ENCODE measurements at regions not wholly inside any gene's neighbourhood (a gene's known extent, or its start where the extent isn't known, plus 50 kb on each side); places are given as distances from the start of the nearest gene placed in this dataset.
"Not testable (repeated sequence)": the region's sequence is repeated elsewhere in the genome, so short reads cannot be mapped to it uniquely, and the experiment has no call there.

DNA sequence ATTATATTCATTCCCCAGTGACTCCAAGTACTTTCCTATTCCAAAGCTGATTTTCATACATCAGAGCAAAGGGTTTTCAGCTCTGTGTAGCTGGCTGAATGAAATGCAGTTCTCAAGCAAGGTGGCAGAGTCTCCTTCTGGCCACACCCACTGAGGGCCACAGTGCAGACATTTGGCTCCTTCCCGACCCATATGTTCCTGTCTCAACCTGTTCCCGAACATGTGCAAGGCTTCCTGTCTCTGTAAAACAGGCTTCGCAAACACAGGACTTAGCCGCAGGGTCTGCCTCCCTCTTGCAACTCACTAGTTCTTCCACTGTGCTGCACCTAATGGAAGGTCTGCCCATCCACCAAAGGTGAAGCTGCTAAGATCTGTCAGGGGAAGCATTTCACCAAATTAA is 249.2 kb downstream of the MID1IP1 start:
- DNase-seq = no peak

DNA sequence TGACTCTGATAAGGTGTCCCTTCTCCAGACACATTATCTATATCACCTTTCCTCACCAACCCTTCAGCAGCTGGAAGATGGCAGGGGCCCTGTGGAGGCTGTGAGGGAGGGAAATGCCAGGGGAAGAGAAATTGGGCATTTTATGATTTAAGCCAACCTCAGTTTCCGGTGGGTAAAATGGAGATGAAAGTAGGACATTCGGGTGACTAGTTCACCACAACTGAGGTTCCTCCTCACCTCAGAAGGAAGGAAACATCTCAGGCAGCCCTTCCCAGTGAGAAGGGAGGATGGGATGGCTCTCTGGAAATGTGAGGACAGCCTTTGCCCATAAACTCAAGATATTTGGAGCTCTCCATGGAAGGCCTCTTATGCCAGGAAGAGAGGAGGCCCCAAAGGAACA is 251.5 kb downstream of the MID1IP1 start:
- no peak for DNase-seq

DNA sequence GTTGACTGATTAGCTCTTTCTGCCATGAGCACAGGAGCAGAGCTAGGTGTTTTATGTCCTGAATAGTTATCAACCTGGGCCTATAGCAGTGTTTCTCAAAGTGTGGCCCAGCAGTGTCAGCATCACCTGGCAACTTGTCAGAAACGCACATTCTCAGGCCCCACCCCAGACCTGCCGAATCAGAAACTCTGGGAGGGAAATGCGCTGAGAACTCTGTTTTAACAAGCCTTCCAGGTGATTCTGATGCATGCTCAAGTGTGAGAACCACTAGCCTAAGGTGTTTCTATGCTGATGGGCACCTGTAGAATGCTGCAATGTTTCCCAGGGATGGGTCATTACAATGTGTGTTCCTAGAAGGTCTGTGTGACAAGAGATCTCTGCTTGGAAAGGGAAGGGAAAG is 257.5 kb downstream of the MID1IP1 start:
- DNase-seq = no peak

DNA sequence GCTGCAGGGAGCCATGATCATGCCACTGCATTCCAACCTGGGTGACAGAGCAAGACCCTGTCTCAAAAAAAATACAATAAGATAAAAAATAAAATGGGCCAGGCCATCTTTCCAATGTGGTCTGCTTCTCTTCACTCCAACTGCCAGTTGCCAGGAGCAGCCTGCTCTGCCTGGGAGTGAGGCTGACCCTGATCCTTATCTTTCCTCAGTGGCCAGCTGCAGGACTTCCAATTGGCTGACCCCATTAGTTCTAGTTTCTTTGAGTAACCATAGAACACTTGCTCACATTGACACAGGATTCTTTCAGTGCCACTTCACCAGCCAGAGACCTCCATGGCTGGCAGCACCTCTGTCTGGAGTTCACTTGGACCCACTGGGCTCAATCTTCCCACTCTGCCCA is 258.6 kb downstream of the MID1IP1 start:
- DNase-seq = no peak

DNA sequence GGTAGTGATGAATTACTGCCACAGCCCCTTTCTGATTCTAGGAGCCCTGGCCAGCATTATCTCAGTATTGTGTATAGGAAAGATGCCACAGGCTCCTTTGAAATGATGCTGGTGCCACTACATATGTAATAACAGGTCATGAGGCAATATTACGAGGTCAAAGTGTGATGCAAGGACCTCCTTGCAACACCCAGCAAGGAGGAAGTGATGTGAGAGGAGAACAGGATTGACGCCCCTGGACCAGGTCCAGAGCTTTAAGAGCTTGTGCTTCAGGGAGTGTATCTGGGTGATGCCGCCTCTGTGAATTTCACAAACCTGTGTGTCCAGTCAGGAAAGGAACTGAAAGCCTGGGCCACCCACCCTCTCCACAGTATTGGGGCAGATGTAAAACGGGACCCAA is 261.8 kb downstream of the MID1IP1 start:
- no peak for DNase-seq

DNA sequence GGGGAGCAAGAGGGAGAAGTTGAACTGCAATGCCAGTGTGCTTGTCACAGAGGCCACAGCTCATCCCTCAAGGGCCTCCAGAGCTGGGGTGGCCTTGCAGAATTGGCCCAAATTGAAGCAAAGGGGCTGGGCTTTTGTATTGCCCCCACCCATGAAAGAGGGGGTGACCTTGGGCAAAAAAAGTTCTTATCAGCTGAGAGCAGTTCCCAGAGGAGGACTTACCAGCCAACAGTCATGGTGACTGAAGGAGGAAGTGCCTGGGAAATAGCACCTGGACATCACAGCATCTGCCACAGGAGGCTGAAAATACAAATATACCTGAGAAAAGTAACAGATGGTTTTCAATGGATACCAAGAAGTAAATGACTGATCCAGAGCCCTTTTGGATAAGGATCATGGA is 262.4 kb downstream of the MID1IP1 start:
- no peak for DNase-seq

DNA sequence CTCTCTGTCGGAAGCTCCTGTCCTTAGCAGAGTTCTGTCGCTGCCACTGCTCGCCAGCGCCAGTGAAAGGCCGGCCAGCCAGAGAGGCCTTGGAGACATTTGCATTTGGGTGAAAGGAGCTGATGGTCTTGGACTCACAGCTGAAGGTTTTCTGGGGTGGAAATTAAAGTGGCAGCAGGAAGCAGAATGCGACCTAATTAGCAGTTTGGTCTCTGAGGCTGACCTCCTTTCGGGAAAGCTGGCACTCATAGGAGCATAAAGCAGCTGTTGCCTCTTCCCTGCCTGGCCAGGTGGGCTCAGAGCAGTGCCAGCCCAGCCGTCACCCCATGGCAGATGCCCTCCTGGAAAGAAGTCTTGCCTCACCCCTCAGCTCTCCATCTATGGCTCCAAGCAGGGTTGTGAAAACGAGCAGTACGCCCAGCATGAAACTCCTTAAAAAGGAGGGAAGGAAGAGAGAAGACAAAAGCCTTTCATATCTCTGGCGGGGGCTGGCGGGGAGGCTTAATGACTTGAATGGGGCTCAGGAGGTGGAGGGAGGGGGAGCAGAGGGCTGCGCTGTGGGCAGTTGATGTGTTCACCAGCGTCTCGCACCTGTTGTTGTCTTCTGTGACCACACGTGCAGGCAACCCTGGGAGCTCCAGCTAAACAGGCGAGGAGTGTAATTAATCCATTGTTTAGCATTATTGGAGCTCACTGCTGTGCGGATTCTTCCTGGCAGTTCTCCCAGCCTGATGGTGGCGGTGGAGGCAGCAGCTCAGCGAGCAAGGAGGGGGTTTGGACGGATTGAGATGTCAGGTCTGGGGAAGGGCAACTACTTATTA is 264.0 kb downstream of the MID1IP1 start:
- peak; percentile 0 for DNase-seq

DNA sequence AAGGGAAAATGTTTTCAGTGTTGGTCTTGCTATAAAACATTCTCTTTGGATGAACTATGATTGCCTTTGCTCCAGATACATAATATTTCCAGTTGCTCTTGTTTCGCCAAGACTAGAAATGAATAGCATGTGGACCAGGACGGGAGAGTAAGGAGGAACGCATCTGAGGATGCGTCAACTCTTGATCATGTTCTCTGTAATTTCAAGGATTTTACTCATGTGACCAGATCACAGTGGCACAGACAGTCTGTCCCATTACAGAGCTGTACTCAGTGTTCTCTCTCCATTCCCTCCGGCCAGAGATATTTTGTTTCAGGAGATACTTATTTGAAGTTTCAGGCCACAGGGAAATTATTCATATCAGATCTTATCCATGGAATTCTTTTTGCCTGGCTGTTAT is 266.6 kb downstream of the MID1IP1 start:
- no peak for DNase-seq

DNA sequence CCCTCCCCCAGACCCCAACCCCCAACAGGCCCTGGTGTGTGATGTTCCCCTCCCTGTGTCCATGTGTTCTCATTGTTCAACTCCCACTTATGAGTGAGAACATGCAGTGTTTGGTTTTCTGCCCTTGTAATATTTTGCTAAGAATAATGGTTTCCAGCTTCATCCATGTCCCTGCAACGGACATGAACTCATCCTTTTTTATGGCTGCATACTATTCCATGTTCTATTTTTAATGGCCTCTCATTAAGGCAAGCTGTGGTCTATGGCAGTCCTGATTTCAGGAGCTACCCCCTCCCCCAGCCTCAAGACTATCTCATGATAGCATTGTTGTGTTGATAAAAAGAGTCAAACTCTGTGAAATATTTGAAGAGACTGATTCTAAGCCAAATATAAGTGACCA is 267.4 kb downstream of the MID1IP1 start:
- DNase-seq = not testable (repeated sequence)

DNA sequence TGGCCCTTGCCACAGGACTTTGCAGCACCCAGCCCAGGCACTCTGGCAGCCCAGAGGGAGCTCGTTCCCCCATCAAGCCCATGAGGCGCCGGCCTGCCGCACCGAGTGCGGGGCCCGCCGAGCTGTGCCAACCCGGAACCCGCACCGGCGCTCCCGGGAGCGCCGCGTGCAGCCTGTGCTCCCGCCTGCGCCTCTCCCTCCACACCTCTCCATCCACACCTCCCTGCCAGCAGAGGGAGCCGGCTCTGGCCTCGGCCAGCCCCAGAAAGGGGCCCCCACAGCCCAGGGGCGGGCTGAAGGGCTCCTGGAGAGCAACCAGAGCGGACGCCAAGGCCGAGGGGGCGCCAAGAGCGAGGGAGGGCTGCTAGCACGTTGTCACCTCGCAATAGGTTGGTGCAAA is 268.8 kb downstream of the MID1IP1 start:
- no peak for DNase-seq

DNA sequence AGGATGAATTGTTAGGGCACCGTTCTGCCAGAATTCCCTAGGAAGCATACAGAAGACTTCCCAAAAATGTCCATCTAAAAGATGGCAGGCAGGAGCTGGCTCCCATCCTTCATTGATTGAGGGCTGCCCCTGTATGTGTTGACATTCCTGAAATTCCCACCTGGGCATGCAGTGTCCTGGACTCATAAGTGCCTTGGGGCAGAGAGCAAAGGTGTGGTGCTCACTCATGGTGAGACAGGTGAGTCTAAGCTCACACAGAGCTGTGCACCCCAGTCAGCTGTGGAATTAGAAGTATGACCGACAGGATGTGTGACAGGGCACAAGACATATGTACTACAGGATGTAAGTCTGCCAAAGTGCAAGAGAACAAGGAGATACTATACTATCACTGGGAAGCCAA is 271.9 kb downstream of the MID1IP1 start:
- DNase-seq = no peak

DNA sequence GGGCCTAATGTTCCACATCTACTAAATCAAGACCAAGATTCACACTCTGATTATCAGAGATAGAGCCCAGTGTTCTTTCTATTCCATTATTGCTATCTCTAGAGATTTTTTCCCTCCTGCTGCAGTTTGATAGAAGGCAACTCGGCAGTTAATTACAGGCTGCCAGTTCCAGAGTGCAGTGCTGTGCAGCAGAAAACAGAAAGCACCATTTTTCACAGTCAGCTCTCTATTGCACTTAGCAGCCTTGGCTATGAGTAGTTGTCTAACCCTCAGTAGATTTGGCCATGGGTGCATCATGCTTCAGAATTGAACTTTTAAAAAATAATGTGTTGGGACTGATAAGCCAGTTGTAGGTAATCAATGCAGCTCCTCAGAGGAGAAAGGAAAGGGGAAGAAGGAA is 295.3 kb downstream of the MID1IP1 start:
- DNase-seq = no peak

DNA sequence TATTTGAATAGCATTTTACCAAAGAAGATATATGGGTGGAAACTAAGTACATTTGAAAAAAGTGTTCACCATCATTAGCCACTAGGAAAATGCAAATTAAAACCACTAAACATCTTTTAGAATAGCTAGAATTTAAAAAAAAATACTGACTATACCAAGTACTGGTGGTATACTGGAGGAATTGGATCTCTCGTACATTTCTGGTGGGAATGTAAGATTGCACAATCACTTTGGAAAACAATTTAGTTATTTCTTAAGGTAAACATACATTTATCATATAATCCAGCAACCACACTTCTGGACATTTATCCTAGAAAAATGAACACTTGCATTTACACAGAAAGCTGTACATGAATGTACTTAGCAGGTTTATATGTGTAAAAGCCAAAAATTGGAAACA is 303.5 kb downstream of the MID1IP1 start:
- no peak for DNase-seq

DNA sequence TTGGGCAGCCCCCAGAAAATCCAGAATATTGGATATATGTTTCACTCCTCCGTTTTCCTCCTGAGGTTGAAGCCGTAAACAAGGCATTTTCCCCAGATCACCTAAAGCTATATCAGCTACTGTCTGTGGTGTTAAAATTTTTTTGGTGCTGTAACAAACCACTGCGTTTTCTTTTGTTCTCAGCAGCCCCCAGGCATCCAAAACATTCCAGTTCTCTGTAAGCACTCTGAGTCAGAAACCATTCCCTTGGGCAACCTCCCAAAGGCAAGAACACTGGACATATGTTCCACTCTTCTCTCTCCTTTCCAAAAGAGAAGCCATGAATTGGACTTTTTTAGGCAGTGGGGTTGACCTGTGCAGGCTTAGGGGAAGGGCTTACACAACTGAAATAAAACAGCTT is 310.9 kb downstream of the MID1IP1 start:
- DNase-seq = no peak

DNA sequence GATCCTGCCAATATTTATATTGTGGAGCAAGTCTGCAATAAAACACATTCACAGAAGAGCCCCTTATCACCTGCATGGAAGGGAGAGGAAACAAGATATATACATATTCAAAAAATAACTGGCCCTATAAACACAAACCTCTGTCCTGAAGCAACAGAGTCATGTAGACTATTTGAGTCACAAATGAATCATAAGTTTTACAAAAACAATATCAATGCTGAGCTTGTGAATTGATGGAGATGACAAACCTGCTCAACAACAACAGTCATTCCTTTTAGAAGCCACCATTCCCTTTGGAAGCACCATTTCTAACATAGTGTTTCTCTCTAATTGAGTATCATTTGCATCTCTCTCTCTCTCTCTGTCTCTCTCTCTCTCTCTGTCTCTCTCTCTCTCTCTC is 313.9 kb downstream of the MID1IP1 start:
- DNase-seq = no peak

DNA sequence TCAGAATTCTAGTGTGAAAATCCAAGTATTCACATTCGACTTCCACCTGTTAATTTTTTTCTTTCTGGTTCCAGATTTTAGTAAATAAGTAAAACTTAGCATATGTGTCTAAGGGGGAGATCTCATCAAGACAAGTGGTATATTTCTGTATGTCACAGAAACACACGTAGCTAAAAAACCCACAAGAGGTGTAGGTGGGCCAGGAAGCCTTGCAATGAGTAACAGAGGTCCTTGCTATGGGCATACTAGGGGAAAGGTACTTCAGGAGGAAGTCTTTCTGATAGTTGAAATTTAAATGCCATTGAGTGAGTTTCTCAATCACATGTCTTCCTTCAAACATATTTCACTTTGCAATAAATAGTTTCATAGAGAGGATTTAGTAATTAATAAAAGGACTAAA is 315.8 kb downstream of the MID1IP1 start:
- DNase-seq = no peak

DNA sequence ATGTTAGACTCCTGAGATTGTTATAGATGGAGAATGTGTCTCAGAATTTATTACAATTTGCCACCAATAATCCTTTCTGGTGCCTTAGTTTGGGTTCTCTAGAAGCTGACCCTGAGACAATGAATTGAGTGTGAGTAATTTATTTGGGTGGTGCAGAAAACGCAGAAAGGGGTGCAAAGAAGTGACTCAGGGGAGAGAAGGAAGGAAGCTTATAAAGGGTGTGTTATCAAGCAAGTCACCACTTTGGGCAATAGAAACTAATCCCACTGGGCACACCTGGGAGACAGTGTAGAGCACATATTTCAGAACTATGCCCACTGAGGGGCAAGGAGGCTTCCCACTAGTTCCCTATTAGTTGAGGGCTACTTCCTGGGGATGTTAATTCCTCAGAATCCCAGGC is 320.6 kb downstream of the MID1IP1 start:
- DNase-seq = no peak

DNA sequence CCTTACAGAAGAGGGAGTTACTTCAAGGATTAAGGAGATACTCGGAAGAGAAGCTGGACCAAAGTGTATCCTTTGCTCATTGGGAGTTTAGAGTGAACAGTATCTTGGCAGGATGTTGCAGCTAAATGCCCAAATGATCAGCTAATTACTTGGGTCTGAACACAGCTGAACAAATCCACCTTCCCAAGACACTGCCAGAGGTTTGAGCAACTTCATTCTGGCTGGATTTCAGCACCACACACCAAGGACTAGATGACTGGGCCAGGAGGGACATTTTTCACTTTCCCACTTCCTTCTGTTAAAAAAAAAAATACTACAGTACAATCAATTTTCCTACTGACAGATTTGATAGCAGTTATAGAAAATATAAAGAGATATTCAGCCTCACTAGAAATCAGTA is 324.6 kb downstream of the MID1IP1 start:
- DNase-seq = no peak

DNA sequence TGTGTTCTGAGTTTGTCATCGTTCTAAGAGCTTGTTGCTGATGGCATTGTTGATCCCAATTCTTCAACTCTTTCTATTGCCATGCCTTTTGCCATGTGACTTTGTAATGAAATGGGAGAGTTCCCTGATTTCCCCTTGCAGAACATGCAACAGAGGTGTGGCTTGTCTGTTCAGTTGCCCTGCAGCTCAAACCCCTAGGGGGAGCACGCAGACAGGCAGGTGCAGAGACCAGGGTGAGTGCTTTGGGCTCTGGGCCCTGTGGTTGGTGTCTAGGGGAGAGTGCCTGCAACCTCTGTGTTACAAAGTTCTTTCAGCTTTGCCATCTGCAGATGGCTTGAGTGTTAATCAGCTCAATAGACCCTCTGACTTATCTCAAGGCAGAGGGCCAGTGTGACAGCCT is 332.7 kb downstream of the MID1IP1 start:
- no peak for DNase-seq

DNA sequence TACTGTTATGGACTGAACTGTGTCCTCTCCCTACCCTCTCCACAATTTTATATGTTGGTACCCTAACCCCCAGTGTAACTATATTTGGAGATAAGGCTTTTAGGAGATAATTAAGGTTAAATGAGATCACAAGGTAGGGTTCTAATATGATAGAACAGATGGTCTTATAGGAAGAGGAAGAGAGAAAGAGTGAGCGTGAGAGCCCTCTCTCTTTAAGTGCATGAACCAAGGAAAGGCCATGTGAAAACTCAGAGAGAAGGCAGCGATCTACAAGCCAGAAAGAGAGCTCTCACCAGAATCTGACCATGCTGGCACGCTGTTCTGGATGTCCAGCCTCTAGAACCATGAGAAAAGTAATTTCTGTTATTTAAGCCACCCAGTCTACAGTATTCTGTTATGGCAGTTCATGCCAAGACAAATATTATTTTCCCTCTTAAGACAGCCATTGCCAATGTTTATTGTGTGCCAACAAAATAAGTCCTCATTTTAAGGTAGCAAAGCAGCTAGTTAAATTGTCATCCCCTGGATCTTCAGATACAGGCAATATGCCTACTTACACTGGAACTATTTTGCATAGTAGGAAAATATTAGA is 336.2 kb downstream of the MID1IP1 start:
- no peak for DNase-seq

DNA sequence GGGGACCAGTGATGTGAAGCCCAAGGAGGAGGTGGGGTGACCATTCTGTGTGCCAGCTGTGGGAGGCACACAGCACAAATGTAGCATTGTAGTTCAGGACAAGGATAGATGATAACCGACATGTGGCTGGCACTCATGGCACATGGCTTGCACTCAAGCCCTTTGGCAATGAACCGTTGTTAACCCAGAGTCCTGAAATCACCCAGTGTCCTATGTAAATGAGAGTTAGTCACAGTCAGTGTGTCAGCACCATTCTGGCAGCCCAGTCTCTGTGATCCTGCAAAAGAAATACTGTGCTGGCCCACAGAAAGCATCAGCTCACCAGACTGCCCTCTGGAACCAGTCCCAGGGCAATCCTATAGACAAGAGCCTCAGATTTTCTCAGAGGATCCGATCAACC is 339.3 kb downstream of the MID1IP1 start:
- DNase-seq = no peak

DNA sequence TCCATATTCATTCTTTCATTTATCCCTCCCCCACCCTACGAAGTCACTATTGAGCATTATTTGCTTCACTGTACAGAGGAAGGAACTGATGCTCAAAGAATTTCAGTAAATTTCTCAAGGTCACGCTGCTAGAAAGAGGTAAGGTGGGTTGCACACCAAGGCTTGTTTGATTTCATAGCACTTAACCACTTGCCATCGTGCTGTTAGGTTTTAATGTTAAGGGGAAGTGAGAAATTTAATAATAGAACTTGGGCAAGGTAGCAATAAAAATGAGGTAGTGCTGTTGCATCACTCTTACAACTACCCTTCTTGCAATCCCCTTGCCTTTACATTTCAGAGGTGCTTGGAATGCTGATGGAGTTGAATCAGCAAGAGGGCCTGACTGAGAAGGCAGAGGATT is 343.1 kb downstream of the MID1IP1 start:
- no peak for DNase-seq

DNA sequence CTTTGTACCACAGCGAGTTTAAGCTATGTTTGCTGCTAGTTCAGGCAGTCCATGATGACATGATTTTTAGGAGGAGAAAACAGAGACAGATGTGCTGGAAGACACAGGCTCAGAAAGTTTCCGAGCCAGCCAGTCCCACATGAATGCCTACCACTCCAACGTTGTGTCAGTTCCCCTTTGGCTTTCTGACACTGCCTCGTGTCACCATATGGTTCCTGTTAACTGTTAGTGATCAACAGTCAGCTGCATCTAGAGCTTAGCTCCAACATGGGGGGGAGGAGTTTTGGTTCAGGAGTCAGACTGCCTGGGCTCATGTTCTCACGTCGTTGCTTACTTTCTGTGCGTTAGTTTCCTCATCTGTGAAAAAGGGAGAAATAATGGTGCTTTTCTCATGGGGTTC is 343.7 kb downstream of the MID1IP1 start:
- DNase-seq = no peak

DNA sequence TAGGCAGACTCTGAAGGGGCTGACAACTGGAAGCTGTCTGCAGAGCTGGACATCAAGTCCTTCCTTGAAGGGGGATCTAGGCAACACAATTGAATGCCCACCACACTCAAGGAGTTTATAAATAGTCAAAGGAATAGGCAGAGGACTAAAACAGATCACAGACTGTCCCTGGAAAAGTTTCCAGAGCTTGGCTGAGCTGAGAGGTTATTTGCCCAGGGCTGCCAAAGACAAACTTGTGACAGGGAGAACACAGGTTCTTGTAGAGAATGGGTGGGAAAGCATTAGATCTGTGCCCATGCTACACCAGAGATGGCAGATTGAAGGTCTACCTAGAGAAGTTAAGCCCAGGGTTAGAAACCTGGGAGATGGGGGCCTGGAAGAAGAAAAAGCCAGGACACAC is 344.6 kb downstream of the MID1IP1 start:
- no peak for DNase-seq

DNA sequence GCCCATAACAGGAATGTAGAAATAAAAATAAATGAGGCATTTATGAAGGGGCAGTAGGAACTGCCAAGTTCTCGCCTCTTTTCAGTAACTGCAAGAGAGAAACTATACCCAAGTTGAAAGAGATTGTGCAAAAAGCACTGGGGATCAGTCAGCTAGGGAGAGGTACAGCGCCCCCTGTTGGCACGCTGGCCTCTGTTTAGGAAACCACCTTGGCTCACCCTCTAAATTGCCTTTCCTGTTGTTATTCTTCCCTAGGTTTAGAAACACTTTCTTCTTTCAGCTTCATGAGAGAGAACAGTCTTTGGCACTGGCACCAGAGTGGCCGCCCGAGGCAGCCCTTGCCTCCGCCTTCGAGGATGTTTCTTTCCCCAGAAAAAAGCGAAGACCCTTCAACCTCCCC is 348.5 kb downstream of the MID1IP1 start:
- no peak for DNase-seq

All from NCI-H187 treated with DMSO at 0.1 percent for 48 hours (cell line).